Astrocyte (in vitro differentiated cells and primary cell): ENCODE measurements at regions not wholly inside any gene's neighbourhood (a gene's known extent, or its start where the extent isn't known, plus 50 kb on each side); places are given as distances from the start of the nearest gene placed in this dataset.

ENCODE experiments used
- DNase-seq: peaks from one replicate; pipeline ENCODE4 v3.0.0-alpha.2; 2010; ENCODE audit warnings: low read depth
- FAIRE-seq: peaks from 2 replicates; lab custom pipeline; 2011; peaks lifted over from hg19 to GRCh38; lab: Jason Lieb, UNC
- H2AFZ ChIP-seq: 2 replicates; pipeline ENCODE4 v1.6.0; 2012; ENCODE audit warnings: low read depth, low read length, inconsistent platforms
- H3K27ac ChIP-seq: 2 replicates; pipeline ENCODE4 v1.5.1; 2011; ENCODE audit warnings: low read depth, low read length, inconsistent platforms
- H3K27me3 ChIP-seq: 2 replicates; pipeline ENCODE4 v1.6.0; 2011; ENCODE audit warnings: low read length, inconsistent platforms; ENCODE audit not compliant: insufficient read depth
- H3K36me3 ChIP-seq: 2 replicates; pipeline ENCODE4 v1.5.1; 2011; ENCODE audit warnings: low read length, inconsistent platforms; ENCODE audit not compliant: insufficient read depth
- H3K4me1 ChIP-seq: 2 replicates; pipeline ENCODE4 v1.5.1; 2011; ENCODE audit warnings: low read length, inconsistent platforms; ENCODE audit not compliant: insufficient read depth
- H3K4me2 ChIP-seq: 2 replicates; pipeline ENCODE4 v1.6.0; 2012; ENCODE audit warnings: low read length, inconsistent platforms
- H3K4me3 ChIP-seq: 2 replicates; pipeline ENCODE4 v1.5.1; 2011; ENCODE audit warnings: low read depth, mild to moderate bottlenecking, low read length, inconsistent platforms; ENCODE audit not compliant: insufficient read depth
- H3K79me2 ChIP-seq: 2 replicates; pipeline ENCODE4 v1.6.0; 2012; ENCODE audit warnings: mild to moderate bottlenecking, low read length, inconsistent platforms; ENCODE audit not compliant: insufficient read depth
- H3K9ac ChIP-seq: 2 replicates; pipeline ENCODE4 v1.6.0; 2012; ENCODE audit warnings: mild to moderate bottlenecking, low read length, inconsistent platforms
- H3K9me3 ChIP-seq: 2 replicates; pipeline ENCODE4 v1.5.1; 2012; ENCODE audit warnings: low read depth, mild to moderate bottlenecking, low read length, inconsistent platforms; ENCODE audit not compliant: insufficient read depth
- H4K20me1 ChIP-seq: 2 replicates; pipeline ENCODE4 v1.6.0; 2012; ENCODE audit warnings: low read length, inconsistent platforms; ENCODE audit not compliant: insufficient read depth
- H3K27ac Mint-ChIP-seq: one replicate; pipeline ENCODE4 v1.8.0; 2021; ENCODE audit warnings: mild to moderate bottlenecking, mixed read lengths; ENCODE audit not compliant: unreplicated experiment
- H3K27me3 Mint-ChIP-seq: one replicate; pipeline ENCODE4 v1.8.0; 2021; ENCODE audit warnings: low read depth, mixed read lengths; ENCODE audit not compliant: unreplicated experiment
- H3K36me3 Mint-ChIP-seq: one replicate; pipeline ENCODE4 v1.8.0; 2021; ENCODE audit warnings: low read depth, mixed read lengths; ENCODE audit not compliant: unreplicated experiment
- H3K4me1 Mint-ChIP-seq: one replicate; pipeline ENCODE4 v1.8.0; 2021; ENCODE audit warnings: low read depth, mixed read lengths; ENCODE audit not compliant: unreplicated experiment
- H3K4me3 Mint-ChIP-seq: one replicate; pipeline ENCODE4 v1.8.0; 2021; ENCODE audit warnings: mild to moderate bottlenecking, moderate library complexity, mixed read lengths; ENCODE audit not compliant: unreplicated experiment
- H3K9me3 Mint-ChIP-seq: one replicate; pipeline ENCODE4 v1.8.0; 2021; ENCODE audit warnings: mild to moderate bottlenecking, mixed read lengths; ENCODE audit not compliant: unreplicated experiment
- CTCF ChIP-seq: IDR thresholded peaks from 2 replicates; pipeline ENCODE4 v1.5.1; 2011; ENCODE audit warnings: low read depth, mild to moderate bottlenecking, inconsistent platforms, low read length, moderate library complexity; ENCODE audit not compliant: insufficient read depth
- EZH2 ChIP-seq: IDR thresholded peaks from 2 replicates; pipeline ENCODE4 v1.6.1; 2012; ENCODE audit warnings: mild to moderate bottlenecking, low read length, inconsistent platforms; ENCODE audit not compliant: insufficient read depth

- Histone ChIP-seq H3K9ac (no peak overlapping the region), H3K4me3 (no peak overlapping the region), H3K79me2 (no peaks in the 10 kb centered on the region), H4K20me1 (no peaks in the 10 kb centered on the region), H3K4me2 (no peak overlapping the region), H3K9me3 (no peaks in the 10 kb centered on the region), H2AFZ (no peak overlapping the region), H3K27ac (no peak overlapping the region), H3K27me3 (no peaks in the 10 kb centered on the region), H3K36me3 (no peaks in the 10 kb centered on the region), H3K4me1 (no peaks in the 10 kb centered on the region)
- Mint-ChIP-seq H3K4me3 (no peak overlapping the region), H3K9me3 (no peaks in the 10 kb centered on the region), H3K4me1 (peaks cover 8% of the 10 kb centered on the region), H3K27ac (no peak overlapping the region), H3K27me3 (peaks cover 6% of the 10 kb centered on the region), H3K36me3 (no peaks in the 10 kb centered on the region)
- DNase-seq (no peak), FAIRE-seq (no peak)
- TF ChIP-seq EZH2 (no peak), CTCF (no peak)
Measured at GRCh38 chr3:158911586-158911985, 109.7 kb downstream of the MFSD1 start.

- Histone ChIP-seq H3K4me2 (no peak overlapping the region), H3K9ac (no peak overlapping the region), H3K27ac (no peak overlapping the region), H4K20me1 (no peaks in the 10 kb centered on the region), H2AFZ (no peak overlapping the region), H3K36me3 (no peaks in the 10 kb centered on the region), H3K9me3 (no peaks in the 10 kb centered on the region), H3K4me1 (no peaks in the 10 kb centered on the region), H3K4me3 (no peak overlapping the region), H3K27me3 (no peaks in the 10 kb centered on the region), H3K79me2 (no peaks in the 10 kb centered on the region)
- DNase-seq (no peak), FAIRE-seq (no peak)
- H3K9me3 Mint-ChIP-seq, result no peaks in the 10 kb centered on the region
- no peak overlapping the region for H3K4me3 Mint-ChIP-seq
- no peaks in the 10 kb centered on the region for H3K36me3 Mint-ChIP-seq
- H3K27ac Mint-ChIP-seq, result no peak overlapping the region
- H3K27me3 Mint-ChIP-seq, result peaks cover 7% of the 10 kb centered on the region
- TF ChIP-seq EZH2, result no peak
- TF ChIP-seq CTCF, result no peak
- H3K4me1 Mint-ChIP-seq, result peaks cover 8% of the 10 kb centered on the region
Measured at GRCh38 chr3:158912188-158912587, 110.3 kb downstream of the MFSD1 start.

- no peaks in the 10 kb centered on the region for H3K9me3 ChIP-seq
- H3K4me2 ChIP-seq, result no peak overlapping the region
- no peaks in the 10 kb centered on the region for H3K4me1 ChIP-seq
- TF ChIP-seq CTCF (no peak), EZH2 (no peak)
- no peak overlapping the region for H3K27ac ChIP-seq
- Mint-ChIP-seq H3K36me3 (no peaks in the 10 kb centered on the region), H3K4me3 (no peak overlapping the region), H3K4me1 (peaks cover 8% of the 10 kb centered on the region), H3K27ac (no peak overlapping the region), H3K27me3 (peaks cover 7% of the 10 kb centered on the region), H3K9me3 (no peaks in the 10 kb centered on the region)
- H3K36me3 ChIP-seq, result no peaks in the 10 kb centered on the region
- DNase-seq (no peak), FAIRE-seq (no peak)
- no peak overlapping the region for H2AFZ ChIP-seq
- H4K20me1 ChIP-seq, result no peaks in the 10 kb centered on the region
- no peaks in the 10 kb centered on the region for H3K79me2 ChIP-seq
- no peak overlapping the region for H3K4me3 ChIP-seq
- H3K9ac ChIP-seq, result no peak overlapping the region
- H3K27me3 ChIP-seq, result no peaks in the 10 kb centered on the region
Measured at GRCh38 chr3:158912621-158913020, 110.8 kb downstream of the MFSD1 start.
